ENCODE measurements at regions not wholly inside any gene's neighbourhood (a gene's known extent, or its start where the extent isn't known, plus 50 kb on each side); places are given as distances from the start of the nearest gene placed in this dataset.

GRCh38 chr1:18047122-18047521 is 60.5 kb upstream of the IGSF21 start:
- TF ChIP-seq ISL1 (CRISPR knock-in tag; IDR thresholded peaks at IDR 0.05), result no peak
- TF ChIP-seq, protein P1, sequence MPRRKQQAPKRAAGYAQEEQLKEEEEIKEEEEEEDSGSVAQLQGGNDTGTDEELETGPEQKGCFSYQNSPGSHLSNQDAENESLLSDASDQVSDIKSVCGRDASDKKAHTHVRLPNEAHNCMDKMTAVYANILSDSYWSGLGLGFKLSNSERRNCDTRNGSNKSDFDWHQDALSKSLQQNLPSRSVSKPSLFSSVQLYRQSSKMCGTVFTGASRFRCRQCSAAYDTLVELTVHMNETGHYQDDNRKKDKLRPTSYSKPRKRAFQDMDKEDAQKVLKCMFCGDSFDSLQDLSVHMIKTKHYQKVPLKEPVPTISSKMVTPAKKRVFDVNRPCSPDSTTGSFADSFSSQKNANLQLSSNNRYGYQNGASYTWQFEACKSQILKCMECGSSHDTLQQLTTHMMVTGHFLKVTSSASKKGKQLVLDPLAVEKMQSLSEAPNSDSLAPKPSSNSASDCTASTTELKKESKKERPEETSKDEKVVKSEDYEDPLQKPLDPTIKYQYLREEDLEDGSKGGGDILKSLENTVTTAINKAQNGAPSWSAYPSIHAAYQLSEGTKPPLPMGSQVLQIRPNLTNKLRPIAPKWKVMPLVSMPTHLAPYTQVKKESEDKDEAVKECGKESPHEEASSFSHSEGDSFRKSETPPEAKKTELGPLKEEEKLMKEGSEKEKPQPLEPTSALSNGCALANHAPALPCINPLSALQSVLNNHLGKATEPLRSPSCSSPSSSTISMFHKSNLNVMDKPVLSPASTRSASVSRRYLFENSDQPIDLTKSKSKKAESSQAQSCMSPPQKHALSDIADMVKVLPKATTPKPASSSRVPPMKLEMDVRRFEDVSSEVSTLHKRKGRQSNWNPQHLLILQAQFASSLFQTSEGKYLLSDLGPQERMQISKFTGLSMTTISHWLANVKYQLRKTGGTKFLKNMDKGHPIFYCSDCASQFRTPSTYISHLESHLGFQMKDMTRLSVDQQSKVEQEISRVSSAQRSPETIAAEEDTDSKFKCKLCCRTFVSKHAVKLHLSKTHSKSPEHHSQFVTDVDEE (CRISPR knock-in tag; IDR thresholded peaks at IDR 0.05), result no peak
- no peak for TF ChIP-seq ESRRG (CRISPR knock-in tag; IDR thresholded peaks at IDR 0.05)
- no peak for TF ChIP-seq GLIS3 (CRISPR knock-in tag; IDR thresholded peaks at IDR 0.05)
- ATAC-seq, result no peak

- no peak for TF ChIP-seq ZFP3 (CRISPR knock-in tag; IDR thresholded peaks at IDR 0.05)
- TF ChIP-seq SNAI2 (CRISPR knock-in tag; IDR thresholded peaks at IDR 0.05), result no peak
- TF ChIP-seq TCF4 (CRISPR knock-in tag; IDR thresholded peaks at IDR 0.05; ENCODE audit: borderline replicate concordance), result no peak
- TF ChIP-seq, protein P2, sequence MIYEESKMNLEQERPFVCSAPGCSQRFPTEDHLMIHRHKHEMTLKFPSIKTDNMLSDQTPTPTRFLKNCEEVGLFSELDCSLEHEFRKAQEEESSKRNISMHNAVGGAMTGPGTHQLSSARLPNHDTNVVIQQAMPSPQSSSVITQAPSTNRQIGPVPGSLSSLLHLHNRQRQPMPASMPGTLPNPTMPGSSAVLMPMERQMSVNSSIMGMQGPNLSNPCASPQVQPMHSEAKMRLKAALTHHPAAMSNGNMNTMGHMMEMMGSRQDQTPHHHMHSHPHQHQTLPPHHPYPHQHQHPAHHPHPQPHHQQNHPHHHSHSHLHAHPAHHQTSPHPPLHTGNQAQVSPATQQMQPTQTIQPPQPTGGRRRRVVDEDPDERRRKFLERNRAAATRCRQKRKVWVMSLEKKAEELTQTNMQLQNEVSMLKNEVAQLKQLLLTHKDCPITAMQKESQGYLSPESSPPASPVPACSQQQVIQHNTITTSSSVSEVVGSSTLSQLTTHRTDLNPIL (CRISPR knock-in tag; IDR thresholded peaks at IDR 0.05; ENCODE audit: low read depth), result no peak
- TF ChIP-seq, protein P3, sequence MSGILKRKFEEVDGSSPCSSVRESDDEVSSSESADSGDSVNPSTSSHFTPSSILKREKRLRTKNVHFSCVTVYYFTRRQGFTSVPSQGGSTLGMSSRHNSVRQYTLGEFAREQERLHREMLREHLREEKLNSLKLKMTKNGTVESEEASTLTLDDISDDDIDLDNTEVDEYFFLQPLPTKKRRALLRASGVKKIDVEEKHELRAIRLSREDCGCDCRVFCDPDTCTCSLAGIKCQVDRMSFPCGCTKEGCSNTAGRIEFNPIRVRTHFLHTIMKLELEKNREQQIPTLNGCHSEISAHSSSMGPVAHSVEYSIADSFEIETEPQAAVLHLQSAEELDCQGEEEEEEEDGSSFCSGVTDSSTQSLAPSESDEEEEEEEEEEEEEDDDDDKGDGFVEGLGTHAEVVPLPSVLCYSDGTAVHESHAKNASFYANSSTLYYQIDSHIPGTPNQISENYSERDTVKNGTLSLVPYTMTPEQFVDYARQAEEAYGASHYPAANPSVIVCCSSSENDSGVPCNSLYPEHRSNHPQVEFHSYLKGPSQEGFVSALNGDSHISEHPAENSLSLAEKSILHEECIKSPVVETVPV (CRISPR knock-in tag; IDR thresholded peaks at IDR 0.05), result no peak
- TF ChIP-seq PPARA (CRISPR knock-in tag; IDR thresholded peaks at IDR 0.05; ENCODE audit: borderline replicate concordance), result no peak
- no peak for TF ChIP-seq RARB (CRISPR knock-in tag; IDR thresholded peaks at IDR 0.05)
- TF ChIP-seq TOX (CRISPR knock-in tag; IDR thresholded peaks at IDR 0.05; ENCODE audit: borderline replicate concordance), result no peak
- no peak for TF ChIP-seq ARNTL (CRISPR knock-in tag; IDR thresholded peaks at IDR 0.05; ENCODE audit: borderline replicate concordance, low read depth)
- TF ChIP-seq, protein P4, sequence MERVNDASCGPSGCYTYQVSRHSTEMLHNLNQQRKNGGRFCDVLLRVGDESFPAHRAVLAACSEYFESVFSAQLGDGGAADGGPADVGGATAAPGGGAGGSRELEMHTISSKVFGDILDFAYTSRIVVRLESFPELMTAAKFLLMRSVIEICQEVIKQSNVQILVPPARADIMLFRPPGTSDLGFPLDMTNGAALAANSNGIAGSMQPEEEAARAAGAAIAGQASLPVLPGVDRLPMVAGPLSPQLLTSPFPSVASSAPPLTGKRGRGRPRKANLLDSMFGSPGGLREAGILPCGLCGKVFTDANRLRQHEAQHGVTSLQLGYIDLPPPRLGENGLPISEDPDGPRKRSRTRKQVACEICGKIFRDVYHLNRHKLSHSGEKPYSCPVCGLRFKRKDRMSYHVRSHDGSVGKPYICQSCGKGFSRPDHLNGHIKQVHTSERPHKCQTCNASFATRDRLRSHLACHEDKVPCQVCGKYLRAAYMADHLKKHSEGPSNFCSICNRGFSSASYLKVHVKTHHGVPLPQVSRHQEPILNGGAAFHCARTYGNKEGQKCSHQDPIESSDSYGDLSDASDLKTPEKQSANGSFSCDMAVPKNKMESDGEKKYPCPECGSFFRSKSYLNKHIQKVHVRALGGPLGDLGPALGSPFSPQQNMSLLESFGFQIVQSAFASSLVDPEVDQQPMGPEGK (CRISPR knock-in tag; IDR thresholded peaks at IDR 0.05; ENCODE audit: borderline replicate concordance), result no peak
- TF ChIP-seq OSR1 (CRISPR knock-in tag; IDR thresholded peaks at IDR 0.05), result no peak
- no peak for TF ChIP-seq ZC3H10 (CRISPR knock-in tag; IDR thresholded peaks at IDR 0.05)
- no peak for TF ChIP-seq ZNF70 (CRISPR knock-in tag; IDR thresholded peaks at IDR 0.05)
- no peak for TF ChIP-seq ESRRG (CRISPR knock-in tag; IDR thresholded peaks at IDR 0.05)
- no peak for TF ChIP-seq ISL1 (CRISPR knock-in tag; IDR thresholded peaks at IDR 0.05)
- TF ChIP-seq, protein P5, sequence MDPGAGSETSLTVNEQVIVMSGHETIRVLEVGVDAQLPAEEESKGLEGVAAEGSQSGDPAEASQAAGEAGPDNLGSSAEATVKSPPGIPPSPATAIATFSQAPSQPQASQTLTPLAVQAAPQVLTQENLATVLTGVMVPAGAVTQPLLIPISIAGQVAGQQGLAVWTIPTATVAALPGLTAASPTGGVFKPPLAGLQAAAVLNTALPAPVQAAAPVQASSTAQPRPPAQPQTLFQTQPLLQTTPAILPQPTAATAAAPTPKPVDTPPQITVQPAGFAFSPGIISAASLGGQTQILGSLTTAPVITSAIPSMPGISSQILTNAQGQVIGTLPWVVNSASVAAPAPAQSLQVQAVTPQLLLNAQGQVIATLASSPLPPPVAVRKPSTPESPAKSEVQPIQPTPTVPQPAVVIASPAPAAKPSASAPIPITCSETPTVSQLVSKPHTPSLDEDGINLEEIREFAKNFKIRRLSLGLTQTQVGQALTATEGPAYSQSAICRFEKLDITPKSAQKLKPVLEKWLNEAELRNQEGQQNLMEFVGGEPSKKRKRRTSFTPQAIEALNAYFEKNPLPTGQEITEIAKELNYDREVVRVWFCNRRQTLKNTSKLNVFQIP (CRISPR knock-in tag; IDR thresholded peaks at IDR 0.05; ENCODE audit: borderline replicate concordance, low read depth), result no peak
- no peak for ATAC-seq
These were observed 58.4 kb upstream of the IGSF21 start for GRCh38 chr1:18049228-18049627.

DNA sequence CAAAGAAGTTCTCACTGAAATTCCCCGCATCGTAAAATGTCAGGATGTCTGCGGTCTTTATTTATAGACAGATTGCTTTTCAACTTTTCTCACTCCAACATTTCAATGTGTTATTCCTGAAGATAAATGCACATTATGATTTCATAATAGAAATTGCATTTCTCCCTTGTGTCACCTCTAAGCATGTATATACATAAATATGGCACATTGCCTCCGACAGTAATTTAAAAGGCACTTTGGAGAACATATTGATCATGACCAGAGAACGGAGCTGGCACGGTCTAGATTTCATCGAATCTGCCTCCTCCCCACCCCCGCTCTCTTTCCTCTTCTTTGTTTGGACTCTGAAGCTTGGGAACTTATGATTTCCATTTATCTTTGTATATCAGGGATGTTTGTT is 54.9 kb upstream of the IGSF21 start:
- TF ChIP-seq, protein P3 (CRISPR knock-in tag; IDR thresholded peaks at IDR 0.05), result no peak
- TF ChIP-seq ZC3H10 (CRISPR knock-in tag; IDR thresholded peaks at IDR 0.05) (no peak), BACH2 (CRISPR knock-in tag; IDR thresholded peaks at IDR 0.05; ENCODE audit: borderline replicate concordance) (no peak), ZFP30 (CRISPR knock-in tag; IDR thresholded peaks at IDR 0.05) (no peak)
- ATAC-seq, result no peak
